IMR-90 (cell line): ENCODE measurements at regions not wholly inside any gene's neighbourhood (a gene's known extent, or its start where the extent isn't known, plus 50 kb on each side); places are given as distances from the start of the nearest gene placed in this dataset.

Experiments used
- ATAC-seq: fragments of 200-7000 bp; cut with Tn5 transposase; 2 replicates; pipeline ENCODE4 v1.9.1; 2020; ENCODE audit warnings: low read depth, mild to moderate bottlenecking, moderate library complexity
- BruUV-seq: library from RNA; stranded (reverse); fragments of 400-500 nt; replicated peaks from 2 replicates; lab custom pipeline; 2021; lab: Mats Ljungman, UMichigan
- CTCF ChIA-PET: fragments of 300-600 bp; formaldehyde crosslinking; extraction: SDS; loops from one replicate; lab custom pipeline; 2021; ENCODE audit warnings: antibody characterized with exemption; lab: Yijun Ruan, JAX
- POLR2A ChIA-PET: fragments of 300-600 bp; sonication (Branson Sonifier 250); formaldehyde crosslinking; loops from one replicate; lab custom pipeline; 2022; ENCODE audit warnings: antibody characterized with exemption; ENCODE audit not compliant: unreplicated experiment; lab: Charles Lee
- DNase-seq: peaks from one replicate; pipeline ENCODE4 v3.0.0; 2013
- H2AFZ ChIP-seq: replicated peaks from 2 replicates; pipeline ENCODE3; 2013; ENCODE audit warnings: low read length, mild to moderate bottlenecking; ENCODE audit not compliant: poor library complexity
- H2AK5ac ChIP-seq: 2 replicates; pipeline ENCODE4 v1.6.1; 2013; ENCODE audit warnings: low read depth, low read length, inconsistent platforms
- H2AK9ac ChIP-seq: replicated peaks from 2 replicates; pipeline ENCODE3; 2013; ENCODE audit warnings: mild to moderate bottlenecking, low read depth, low read length, moderate library complexity; ENCODE audit not compliant: poor library complexity
- H2BK120ac ChIP-seq: 2 replicates; pipeline ENCODE4 v1.6.1; 2013; ENCODE audit warnings: low read depth, low read length, inconsistent platforms
- H2BK15ac ChIP-seq: 3 replicates; pipeline ENCODE4 v1.6.1; 2013; ENCODE audit warnings: low read depth, low read length, inconsistent platforms
- H2BK20ac ChIP-seq: 2 replicates; pipeline ENCODE4 v1.6.1; 2013; ENCODE audit warnings: low read depth, mild to moderate bottlenecking, inconsistent platforms, low read length, moderate library complexity
- H2BK5ac ChIP-seq: 2 replicates; pipeline ENCODE4 v1.6.1; 2013; ENCODE audit warnings: mild to moderate bottlenecking, low read depth, low read length, inconsistent platforms; ENCODE audit not compliant: poor library complexity, severe bottlenecking
- H3K14ac ChIP-seq: replicated peaks from 2 replicates; pipeline ENCODE4 v1.6.1; 2013; ENCODE audit warnings: low read depth, low read length, inconsistent platforms
- H3K18ac ChIP-seq: 2 replicates; pipeline ENCODE4 v1.6.1; 2013; ENCODE audit warnings: low read depth, low read length, control low read depth
- H3K23ac ChIP-seq: 2 replicates; pipeline ENCODE4 v1.6.1; 2013; ENCODE audit warnings: low read depth, low read length, inconsistent platforms
- H3K27ac ChIP-seq: 2 replicates; pipeline ENCODE4 v1.5.1; 2013; ENCODE audit warnings: mild to moderate bottlenecking, control low read depth, low read length; ENCODE audit not compliant: insufficient read depth
- H3K27me3 ChIP-seq: 2 replicates; pipeline ENCODE4 v1.6.1; 2013; ENCODE audit warnings: low read length; ENCODE audit not compliant: control insufficient read depth, insufficient read depth
- H3K36me3 ChIP-seq: 2 replicates; pipeline ENCODE4 v1.6.1; 2013; ENCODE audit warnings: low read length, mixed read lengths; ENCODE audit not compliant: control insufficient read depth, insufficient read depth
- H3K4ac ChIP-seq: 2 replicates; pipeline ENCODE4 v1.6.1; 2013; ENCODE audit warnings: low read depth, low read length, inconsistent platforms
- H3K4me1 ChIP-seq: 2 replicates; pipeline ENCODE4 v1.6.1; 2013; ENCODE audit warnings: low read length, mixed read lengths; ENCODE audit not compliant: control insufficient read depth, insufficient read depth
- H3K4me2 ChIP-seq: 2 replicates; pipeline ENCODE4 v1.6.1; 2013; ENCODE audit warnings: low read depth, mild to moderate bottlenecking, control low read depth, low read length, moderate library complexity
- H3K4me3 ChIP-seq: 2 replicates; pipeline ENCODE4 v1.5.1; 2013; ENCODE audit warnings: low read depth, mild to moderate bottlenecking, control low read depth, low read length, moderate library complexity; ENCODE audit not compliant: insufficient read depth
- H3K56ac ChIP-seq: 2 replicates; pipeline ENCODE4 v1.6.1; 2013; ENCODE audit warnings: low read length, inconsistent platforms; ENCODE audit not compliant: insufficient read depth; ENCODE audit errors: extremely low read depth
- H3K79me1 ChIP-seq, 2 experiments: 2 replicates each; pipeline ENCODE4 v1.6.1; 2013; ENCODE audit warnings: low read length in 2 of 2, inconsistent platforms in 1 of 2, low read depth in 1 of 2
- H3K9ac ChIP-seq: 2 replicates; pipeline ENCODE4 v1.6.1; 2013; ENCODE audit warnings: low read depth, low read length, control low read depth
- H3K9me1 ChIP-seq: 2 replicates; pipeline ENCODE4 v1.6.1; 2013; ENCODE audit warnings: low read length, inconsistent platforms; ENCODE audit not compliant: insufficient read depth
- H3K9me3 ChIP-seq: 2 replicates; pipeline ENCODE4 v1.6.1; 2013; ENCODE audit warnings: low read length; ENCODE audit not compliant: control insufficient read depth, insufficient read depth
- H4K20me1 ChIP-seq: 2 replicates; pipeline ENCODE4 v1.6.1; 2013; ENCODE audit warnings: low read length, inconsistent platforms; ENCODE audit not compliant: insufficient read depth
- H4K5ac ChIP-seq: 2 replicates; pipeline ENCODE4 v1.6.1; 2013; ENCODE audit warnings: mild to moderate bottlenecking, low read depth, low read length, control low read depth
- H4K8ac ChIP-seq, 2 experiments: 2 replicates each; pipeline ENCODE4 v1.6.1; 2013; ENCODE audit warnings: low read depth in 2 of 2, low read length in 2 of 2, control low read depth in 1 of 2, inconsistent platforms in 1 of 2
- H4K91ac ChIP-seq: 2 replicates; pipeline ENCODE4 v1.6.1; 2013; ENCODE audit warnings: low read depth, low read length, inconsistent platforms; ENCODE audit not compliant: insufficient read depth
- BHLHE40 ChIP-seq: fragments of 150-350 bp; IDR thresholded peaks from 2 replicates; pipeline ENCODE4 v1.6.1; 2016; ENCODE audit warnings: mild to moderate bottlenecking, low read depth, low read length
- CEBPB ChIP-seq: IDR thresholded peaks from 2 replicates; pipeline ENCODE4 v1.6.1; 2012; ENCODE audit warnings: low read depth, low read length, improper control_type of control experiment
- CHD1 ChIP-seq: IDR thresholded peaks from 2 replicates; pipeline ENCODE4 v1.6.1; 2012; ENCODE audit warnings: low read depth, low read length, improper control_type of control experiment
- CTCF ChIP-seq: conservative IDR thresholded peaks from 2 replicates; pipeline ENCODE4 v1.5.1; 2012; ENCODE audit warnings: mild to moderate bottlenecking, low read depth, low read length, improper control_type of control experiment
- ELK1 ChIP-seq: fragments of 150-350 bp; IDR thresholded peaks from 2 replicates; pipeline ENCODE4 v1.6.1; 2016; ENCODE audit warnings: low read depth, mild to moderate bottlenecking, low read length, moderate library complexity, borderline replicate concordance
- FOS ChIP-seq: fragments of 150-350 bp; IDR thresholded peaks from 2 replicates; pipeline ENCODE4 v1.6.1; 2016; ENCODE audit warnings: low read depth, low read length
- MAFK ChIP-seq: IDR thresholded peaks from 2 replicates; pipeline ENCODE4 v1.6.1; 2012; ENCODE audit warnings: low read depth, low read length, improper control_type of control experiment
- MXI1 ChIP-seq: IDR thresholded peaks from 2 replicates; pipeline ENCODE4 v1.6.1; 2012; ENCODE audit warnings: low read depth, mild to moderate bottlenecking, low read length, moderate library complexity, borderline replicate concordance
- NFE2L2 ChIP-seq: fragments of 150-350 bp; IDR thresholded peaks from 2 replicates; pipeline ENCODE4 v1.6.1; 2016; ENCODE audit warnings: low read depth, mild to moderate bottlenecking, low read length
- RAD21 ChIP-seq: IDR thresholded peaks from 2 replicates; pipeline ENCODE4 v1.6.1; 2012; ENCODE audit warnings: low read length, improper control_type of control experiment
- RCOR1 ChIP-seq: IDR thresholded peaks from 2 replicates; pipeline ENCODE4 v1.6.1; 2012; ENCODE audit warnings: mild to moderate bottlenecking, low read length, improper control_type of control experiment; ENCODE audit not compliant: insufficient replicate concordance
- RFX5 ChIP-seq: IDR thresholded peaks from 2 replicates; pipeline ENCODE4 v1.8.0; 2012; ENCODE audit warnings: low read depth, mild to moderate bottlenecking, low read length, moderate library complexity
- SMC3 ChIP-seq: fragments of 150-350 bp; IDR thresholded peaks from 2 replicates; pipeline ENCODE4 v1.6.1; 2016; ENCODE audit warnings: low read depth, mild to moderate bottlenecking, antibody characterized with exemption, low read length, moderate library complexity
- USF2 ChIP-seq: fragments of 150-350 bp; IDR thresholded peaks from 2 replicates; pipeline ENCODE4 v1.6.1; 2017; ENCODE audit warnings: mild to moderate bottlenecking, antibody characterized with exemption, low read length, low read depth
- WGBS, 2 experiments: methylation state at CpG; one replicate each; pipeline versions ENCODE4 v1.1.5 to v1.1.7; 2013; ENCODE audit warnings: missing lambda C conversion rate in 2 of 2; ENCODE audit not compliant: insufficient read length in 1 of 2; ENCODE audit errors: extremely low coverage in 2 of 2; 5-methylcytosine and 5-hydroxymethylcytosine counted together
- dilution Hi-C: fragments of 300-500 bp; cut with HindIII; formaldehyde crosslinking; loops from one replicate; pipeline ENCODE4 v1.14.3; 2018; ENCODE audit warnings: low sequenced_read_pairs; ENCODE audit not compliant: unreplicated experiment
- in situ Hi-C: fragments of 300-500 bp; cut with MboI; formaldehyde crosslinking; loops from 3 replicates; pipeline ENCODE4 v1.14.3; 2019; ENCODE audit warnings: low sequenced_read_pairs, inconsistent platforms, mixed read lengths
- intact Hi-C: fragments of 100-400 bp; cut with micrococcal nuclease; formaldehyde crosslinking; loops from 2 replicates; pipeline ENCODE4 v1.10.0; 2022

- Histone ChIP-seq H4K8ac (no peak overlapping the region), H3K56ac (no peak overlapping the region), H3K4me3 (no peak overlapping the region), H2AFZ (no peak overlapping the region), H3K9me1 (no peaks in the 10 kb centered on the region), H2AK9ac (no peak overlapping the region), H3K27ac (no peak overlapping the region), H2AK5ac (no peak overlapping the region), H4K5ac (no peak overlapping the region), H2BK20ac (no peak overlapping the region), H3K18ac (no peak overlapping the region), H3K23ac (no peak overlapping the region), H3K9me3 (0 out of 2 replicates have a peak, but pooled peaks cover 2% of the 10 kb centered on the region), H3K27me3 (no peaks in the 10 kb centered on the region), H3K4me1 (no peaks in the 10 kb centered on the region), H2BK120ac (no peak overlapping the region), H3K79me1 (no peaks in the 10 kb centered on the region), H2BK5ac (no peak overlapping the region), H4K20me1 (no peaks in the 10 kb centered on the region), H4K91ac (no peak overlapping the region), H3K9ac (no peak overlapping the region), H3K36me3 (no peaks in the 10 kb centered on the region), H2BK15ac (no peak overlapping the region), H3K14ac (no peak overlapping the region), H3K4me2 (no peak overlapping the region), H3K4ac (no peak overlapping the region)
- no TSS peak for BruUV-seq
- no peak for TF ChIP-seq USF2
- no peak for TF ChIP-seq MAFK
- no peak for TF ChIP-seq RCOR1
- no peak for TF ChIP-seq BHLHE40
- no peak for TF ChIP-seq SMC3
- no peak for TF ChIP-seq CHD1
- no peak for TF ChIP-seq MXI1
- TF ChIP-seq NFE2L2, result no peak
- TF ChIP-seq CTCF, result no peak
- TF ChIP-seq RFX5, result no peak
- no peak for TF ChIP-seq CEBPB
- no peak for TF ChIP-seq ELK1
- TF ChIP-seq FOS, result no peak
- no peak for TF ChIP-seq RAD21
- dilution Hi-C loops (no loop called here), intact Hi-C loops (no loop called here), in situ Hi-C loops (no loop called here)
- WGBS, 2 experiments, result 0% methylated on average over 1 of the region's 4 CpGs; no CpG with 5 or more reads in 1 of the 2 experiments
- ATAC-seq, result no peak
- POLR2A ChIA-PET, result no interaction called here
- CTCF ChIA-PET, result no interaction called here
- DNase-seq, result no peak
These were observed 431.1 kb upstream of the CDH19 start for GRCh38 chr18:67035026-67035425.
